AG10803 (cell line): ENCODE measurements at regions not wholly inside any gene's neighbourhood (a gene's known extent, or its start where the extent isn't known, plus 50 kb on each side); places are given as distances from the start of the nearest gene placed in this dataset.

Source experiments
- DNase-seq: peaks from one replicate; pipeline ENCODE4 v3.0.0; 2010; ENCODE audit warnings: low read depth
- H3K4me3 ChIP-seq: 2 replicates; pipeline ENCODE4 v1.5.1; 2011; ENCODE audit warnings: mild to moderate bottlenecking, low read length, control low read depth
- TF ChIP-seq, protein P1 (sequence below): conservative IDR thresholded peaks from 2 replicates; pipeline ENCODE4 v1.5.1; 2011; ENCODE audit warnings: mild to moderate bottlenecking, low read length, control low read depth, inconsistent platforms

DNA sequence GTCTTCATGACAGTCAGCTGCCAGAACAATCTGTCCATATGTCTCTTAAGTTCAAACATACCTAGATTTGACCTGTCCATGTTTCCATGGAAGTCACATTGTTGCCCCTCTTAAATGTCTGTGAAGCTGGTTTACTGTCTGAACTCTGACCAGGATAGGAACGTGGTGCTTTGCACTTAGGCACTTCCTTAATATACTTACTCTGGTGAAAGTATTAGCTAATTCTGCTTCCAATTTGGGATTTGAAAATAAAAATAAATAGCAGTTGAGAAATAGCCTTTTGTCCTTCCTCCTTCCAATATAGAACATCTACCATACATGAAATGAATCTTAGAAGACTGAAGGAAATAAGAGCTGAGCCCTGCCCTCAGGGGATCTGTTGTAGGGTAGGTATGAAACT is 524.5 kb upstream of the CLINT1 start:
- H3K4me3 ChIP-seq, result no peak overlapping the region
- TF ChIP-seq, protein P1, sequence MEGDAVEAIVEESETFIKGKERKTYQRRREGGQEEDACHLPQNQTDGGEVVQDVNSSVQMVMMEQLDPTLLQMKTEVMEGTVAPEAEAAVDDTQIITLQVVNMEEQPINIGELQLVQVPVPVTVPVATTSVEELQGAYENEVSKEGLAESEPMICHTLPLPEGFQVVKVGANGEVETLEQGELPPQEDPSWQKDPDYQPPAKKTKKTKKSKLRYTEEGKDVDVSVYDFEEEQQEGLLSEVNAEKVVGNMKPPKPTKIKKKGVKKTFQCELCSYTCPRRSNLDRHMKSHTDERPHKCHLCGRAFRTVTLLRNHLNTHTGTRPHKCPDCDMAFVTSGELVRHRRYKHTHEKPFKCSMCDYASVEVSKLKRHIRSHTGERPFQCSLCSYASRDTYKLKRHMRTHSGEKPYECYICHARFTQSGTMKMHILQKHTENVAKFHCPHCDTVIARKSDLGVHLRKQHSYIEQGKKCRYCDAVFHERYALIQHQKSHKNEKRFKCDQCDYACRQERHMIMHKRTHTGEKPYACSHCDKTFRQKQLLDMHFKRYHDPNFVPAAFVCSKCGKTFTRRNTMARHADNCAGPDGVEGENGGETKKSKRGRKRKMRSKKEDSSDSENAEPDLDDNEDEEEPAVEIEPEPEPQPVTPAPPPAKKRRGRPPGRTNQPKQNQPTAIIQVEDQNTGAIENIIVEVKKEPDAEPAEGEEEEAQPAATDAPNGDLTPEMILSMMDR, result no peak
- DNase-seq, result no peak

DNA sequence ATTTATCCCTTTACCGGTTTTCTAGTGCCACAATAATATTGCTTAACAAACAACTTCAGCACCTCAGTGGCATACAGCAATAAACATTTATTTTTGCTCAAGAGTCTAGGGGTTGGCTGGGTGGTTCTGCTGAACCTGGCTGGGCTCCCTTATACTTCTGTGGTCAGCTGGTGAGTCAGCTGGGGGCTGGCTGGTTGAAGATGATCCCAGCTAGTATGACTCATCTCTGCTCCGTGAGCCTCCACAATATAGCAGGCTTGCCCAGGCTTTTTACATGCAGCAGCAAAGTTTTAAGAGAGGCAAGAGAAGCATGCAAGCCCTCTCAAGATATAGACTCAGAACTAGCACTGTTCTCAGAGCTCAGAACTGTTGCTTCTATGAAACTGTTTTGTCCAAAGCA is 523.5 kb upstream of the CLINT1 start:
- TF ChIP-seq, protein P1, result no peak
- no peak overlapping the region for H3K4me3 ChIP-seq
- DNase-seq, result peak; percentile 96

DNA sequence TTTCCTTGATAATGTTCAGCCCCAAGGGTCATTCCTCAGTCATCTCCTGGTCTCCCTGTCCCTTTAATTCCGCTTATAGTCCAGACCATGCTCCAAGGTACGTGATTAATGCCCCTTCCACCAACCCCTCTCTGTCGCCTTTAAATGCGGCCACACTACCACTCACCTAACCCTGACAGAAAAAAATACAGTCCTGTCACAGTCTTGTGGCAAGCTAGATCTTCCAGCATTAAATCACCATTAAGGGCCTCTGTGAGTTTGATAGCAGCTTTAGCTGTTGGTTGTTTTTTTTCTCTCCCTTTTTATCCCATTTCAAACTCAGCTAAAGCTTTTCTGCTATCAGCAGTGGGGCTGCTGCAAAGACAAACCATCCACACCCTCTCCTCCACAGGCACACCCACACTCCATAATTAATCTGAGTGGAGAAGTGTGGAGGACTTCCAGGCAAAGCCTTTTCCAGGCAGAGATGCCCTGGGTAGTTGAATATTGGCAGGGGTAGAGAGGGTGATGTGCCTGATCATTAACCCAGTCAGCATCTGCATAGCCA is 522.7 kb upstream of the CLINT1 start:
- TF ChIP-seq, protein P1, result no peak
- DNase-seq, result no peak
- H3K4me3 ChIP-seq, result no peak overlapping the region

DNA sequence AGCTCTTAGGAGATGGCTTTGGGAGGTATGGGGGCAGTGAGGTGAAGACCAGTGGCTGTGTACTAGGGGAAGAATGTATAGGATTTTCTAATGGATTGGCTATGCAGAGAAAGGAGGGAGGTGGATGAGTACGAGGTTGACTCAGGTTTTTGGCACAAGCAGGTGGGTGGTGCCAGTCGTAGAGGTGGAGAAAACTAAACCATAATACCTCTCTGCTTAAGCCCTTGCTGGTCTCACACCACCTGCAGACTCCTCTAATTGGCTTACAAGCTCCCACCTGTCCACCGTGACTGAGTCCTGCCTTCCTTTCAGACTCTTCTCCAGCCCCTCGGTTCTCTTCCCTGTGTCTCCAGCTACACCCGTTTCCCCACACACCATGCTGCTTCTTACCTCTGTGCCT is 521.7 kb upstream of the CLINT1 start:
- no peak overlapping the region for H3K4me3 ChIP-seq
- DNase-seq, result no peak

DNA sequence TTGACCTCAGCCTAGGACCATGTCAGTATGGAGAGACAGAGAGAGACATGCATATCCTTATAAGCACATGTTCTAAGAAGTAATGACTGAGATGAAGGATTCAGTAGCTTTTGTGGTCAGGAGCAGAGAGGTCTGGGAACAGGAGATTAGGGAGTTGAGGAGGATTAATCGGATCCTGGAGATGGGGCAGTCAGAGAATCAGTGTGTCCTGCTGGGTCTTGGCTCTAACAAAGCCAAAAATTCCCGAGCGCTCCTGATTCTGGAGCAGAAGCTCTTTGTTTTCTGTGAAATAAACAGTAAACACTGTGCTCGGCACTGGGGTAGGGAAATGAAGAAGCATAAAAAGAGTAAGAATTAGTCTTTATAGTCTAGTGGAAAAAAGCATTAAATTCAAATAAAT is 520.0 kb upstream of the CLINT1 start:
- no peak overlapping the region for H3K4me3 ChIP-seq
- TF ChIP-seq, protein P1, result no peak
- no peak for DNase-seq

More for the DNA sequence above, 521.7 kb upstream of the CLINT1 start:
- TF ChIP-seq, protein P1, result no peak

DNA sequence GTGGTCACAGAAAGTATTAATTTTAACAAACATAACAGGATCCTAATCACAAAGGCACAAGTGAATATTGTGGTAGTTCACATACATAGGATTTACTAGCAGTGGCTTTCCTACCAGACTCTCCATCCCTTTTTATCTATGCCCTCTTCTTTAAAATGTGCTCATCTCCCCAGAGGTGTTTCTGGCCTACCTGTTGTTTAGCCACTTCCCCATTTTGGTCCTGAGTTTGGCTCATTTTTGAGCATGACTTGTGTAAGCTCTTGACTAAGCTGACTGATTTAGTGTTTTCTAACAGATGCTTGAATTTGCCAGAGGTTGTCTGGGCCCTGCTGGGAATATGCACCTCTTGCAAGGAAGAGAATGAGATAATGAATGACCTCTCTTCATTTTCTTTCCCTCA is 517.7 kb upstream of the CLINT1 start:
- H3K4me3 ChIP-seq, result no peak overlapping the region
- TF ChIP-seq, protein P1, result no peak
- no peak for DNase-seq

DNA sequence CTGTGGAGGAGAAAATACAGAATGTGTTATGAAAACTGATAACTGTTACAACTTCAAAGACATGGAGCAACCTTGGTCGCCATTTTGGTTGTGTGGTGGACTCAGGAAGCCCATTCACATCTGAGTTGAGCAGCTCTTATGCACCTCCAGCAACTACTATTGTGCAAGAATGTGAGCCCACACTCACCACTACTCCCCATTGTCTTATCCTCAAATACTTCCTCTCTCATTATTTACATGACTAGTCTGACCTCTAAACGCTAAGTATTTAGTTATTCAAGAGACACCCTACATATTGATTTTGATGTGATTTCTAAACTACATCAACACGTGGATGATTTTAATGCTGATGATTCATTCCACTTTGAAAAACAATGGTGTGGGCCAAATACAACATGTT is 516.6 kb upstream of the CLINT1 start:
- H3K4me3 ChIP-seq, result no peak overlapping the region
- TF ChIP-seq, protein P1, result no peak
- no peak for DNase-seq
